Transverse colon (tissue), 4 donors: ENCODE measurements at regions not wholly inside any gene's neighbourhood (a gene's known extent, or its start where the extent isn't known, plus 50 kb on each side); places are given as distances from the start of the nearest gene placed in this dataset.

Source experiments
- POLR2A ChIP-seq: fragments of 450-650 bp; IDR thresholded peaks from one replicate; pipeline ENCODE4 v1.6.1; 2016; ENCODE audit warnings: antibody characterized with exemption, mild to moderate bottlenecking, moderate library complexity
- POLR2AphosphoS5 ChIP-seq, 3 donors: sonication (generic); formaldehyde crosslinking; IDR thresholded peaks; one replicate each; pipeline ENCODE4 v1.6.1; 2016; ENCODE audit warnings: antibody characterized with exemption in 3 of 3
- TF ChIP-seq, protein P1 (sequence below), 5 experiments: fragments of 200-600 bp in 3 of 5; fragments of 450-650 bp in 2 of 5; sonication (generic) in 3 of 5; IDR thresholded peaks; 1 replicate in 2 of 5; 2 replicates in 3 of 5; pipeline ENCODE4 v1.5.1; 2016 to 2017; ENCODE audit warnings: antibody characterized with exemption in 5 of 5, inconsistent platforms in 3 of 5, mild to moderate bottlenecking in 2 of 5, moderate library complexity in 1 of 5

DNA sequence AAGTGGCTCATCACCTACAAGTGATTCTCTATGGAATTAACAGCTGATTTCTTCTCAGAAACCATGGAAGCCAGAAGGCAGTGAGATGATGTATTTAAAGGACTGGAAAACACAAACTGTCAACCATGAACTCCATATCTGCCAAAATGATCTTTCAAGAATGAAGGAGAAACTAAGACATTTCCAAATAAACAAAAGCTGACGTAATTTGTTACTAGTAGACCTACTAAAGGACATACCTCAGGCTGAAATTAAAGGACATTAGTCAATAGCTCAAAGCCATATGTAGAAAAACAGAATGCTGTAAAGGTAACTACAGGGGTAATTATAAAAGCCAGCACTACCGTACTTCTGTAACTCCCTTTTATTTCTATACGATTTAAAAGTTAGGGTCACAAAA is 129.4 kb upstream of the TMEM45B start:
- TF ChIP-seq, protein P1, sequence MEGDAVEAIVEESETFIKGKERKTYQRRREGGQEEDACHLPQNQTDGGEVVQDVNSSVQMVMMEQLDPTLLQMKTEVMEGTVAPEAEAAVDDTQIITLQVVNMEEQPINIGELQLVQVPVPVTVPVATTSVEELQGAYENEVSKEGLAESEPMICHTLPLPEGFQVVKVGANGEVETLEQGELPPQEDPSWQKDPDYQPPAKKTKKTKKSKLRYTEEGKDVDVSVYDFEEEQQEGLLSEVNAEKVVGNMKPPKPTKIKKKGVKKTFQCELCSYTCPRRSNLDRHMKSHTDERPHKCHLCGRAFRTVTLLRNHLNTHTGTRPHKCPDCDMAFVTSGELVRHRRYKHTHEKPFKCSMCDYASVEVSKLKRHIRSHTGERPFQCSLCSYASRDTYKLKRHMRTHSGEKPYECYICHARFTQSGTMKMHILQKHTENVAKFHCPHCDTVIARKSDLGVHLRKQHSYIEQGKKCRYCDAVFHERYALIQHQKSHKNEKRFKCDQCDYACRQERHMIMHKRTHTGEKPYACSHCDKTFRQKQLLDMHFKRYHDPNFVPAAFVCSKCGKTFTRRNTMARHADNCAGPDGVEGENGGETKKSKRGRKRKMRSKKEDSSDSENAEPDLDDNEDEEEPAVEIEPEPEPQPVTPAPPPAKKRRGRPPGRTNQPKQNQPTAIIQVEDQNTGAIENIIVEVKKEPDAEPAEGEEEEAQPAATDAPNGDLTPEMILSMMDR (IDR thresholded peaks at IDR 0.05): no peak
- TF ChIP-seq POLR2A (no peak), POLR2AphosphoS5 (IDR thresholded peaks at IDR 0.05) (no peak)
